A673 (cell line): ENCODE measurements at regions not wholly inside any gene's neighbourhood (a gene's known extent, or its start where the extent isn't known, plus 50 kb on each side); places are given as distances from the start of the nearest gene placed in this dataset.

Experiments used
- BruUV-seq: library from RNA; stranded (reverse); fragments of 400-500 nt; replicated peaks from 2 replicates; lab custom pipeline; 2021; lab: Mats Ljungman, UMichigan
- CTCF ChIA-PET: fragments of 300-600 bp; sonication (Branson Sonifier 250); formaldehyde crosslinking; loops from one replicate; lab custom pipeline; 2022; ENCODE audit warnings: antibody characterized with exemption; lab: Charles Lee
- POLR2A ChIA-PET: fragments of 300-600 bp; sonication (Branson Sonifier 250); formaldehyde crosslinking; loops from one replicate; lab custom pipeline; 2022; ENCODE audit warnings: antibody characterized with exemption; ENCODE audit not compliant: low non-redundant PET; lab: Charles Lee
- DNase-seq: peaks from one replicate; pipeline ENCODE4 v3.0.0-alpha.2; 2015; ENCODE audit warnings: low spot score
- H3K27ac ChIP-seq: fragments of 200-600 bp; sonication (generic); 2 replicates; pipeline ENCODE4 v1.5.1; 2016; ENCODE audit warnings: mixed run types, low read depth, mild to moderate bottlenecking, mixed read lengths, antibody characterized with exemption, low read length; ENCODE audit not compliant: poor library complexity, severe bottlenecking
- H3K27me3 ChIP-seq: fragments of 200-600 bp; sonication (generic); replicated peaks from 2 replicates; pipeline ENCODE4 v1.6.1; 2017; ENCODE audit warnings: mixed run types, low read depth, mild to moderate bottlenecking, mixed read lengths, antibody characterized with exemption, low read length; ENCODE audit not compliant: insufficient read depth, poor library complexity
- H3K36me3 ChIP-seq: fragments of 200-600 bp; sonication (generic); 2 replicates; pipeline ENCODE4 v1.6.1; 2016; ENCODE audit warnings: mixed run types, mild to moderate bottlenecking, mixed read lengths, antibody characterized with exemption, low read length; ENCODE audit not compliant: insufficient read depth, poor library complexity, severe bottlenecking
- H3K4me1 ChIP-seq: fragments of 200-600 bp; sonication (generic); 2 replicates; pipeline ENCODE4 v1.6.1; 2017; ENCODE audit warnings: mixed run types, mild to moderate bottlenecking, mixed read lengths, antibody characterized with exemption, low read length; ENCODE audit not compliant: insufficient read depth, poor library complexity, severe bottlenecking
- H3K4me3 ChIP-seq: fragments of 200-600 bp; sonication (generic); 2 replicates; pipeline ENCODE4 v1.5.1; 2016; ENCODE audit warnings: low read depth, mixed run types, mild to moderate bottlenecking, mixed read lengths, low read length; ENCODE audit not compliant: poor library complexity, severe bottlenecking
- H3K9me3 ChIP-seq: fragments of 200-600 bp; sonication (generic); 2 replicates; pipeline ENCODE4 v1.6.1; 2016; ENCODE audit warnings: mixed run types, low read depth, mild to moderate bottlenecking, mixed read lengths, antibody characterized with exemption, low read length; ENCODE audit not compliant: poor library complexity, severe bottlenecking
- CTCF ChIP-seq: fragments of 300-800, 200-600 bp; sonication (generic); conservative IDR thresholded peaks from 2 replicates; pipeline ENCODE4 v1.5.1; 2017; ENCODE audit warnings: low read depth, mild to moderate bottlenecking, antibody characterized with exemption, low read length, moderate library complexity, mixed read lengths
- EZH2 ChIP-seq: fragments of 200-600 bp; sonication (generic); IDR thresholded peaks from 2 replicates; pipeline ENCODE4 v1.6.1; 2017; ENCODE audit warnings: borderline replicate concordance, low read depth, mild to moderate bottlenecking, mixed read lengths, antibody characterized with exemption, low read length; ENCODE audit not compliant: poor library complexity, severe bottlenecking
- intact Hi-C: fragments of 100-400 bp; cut with micrococcal nuclease; formaldehyde crosslinking; loops from one replicate; pipeline ENCODE4 v1.10.0; 2022; ENCODE audit not compliant: unreplicated experiment

DNA sequence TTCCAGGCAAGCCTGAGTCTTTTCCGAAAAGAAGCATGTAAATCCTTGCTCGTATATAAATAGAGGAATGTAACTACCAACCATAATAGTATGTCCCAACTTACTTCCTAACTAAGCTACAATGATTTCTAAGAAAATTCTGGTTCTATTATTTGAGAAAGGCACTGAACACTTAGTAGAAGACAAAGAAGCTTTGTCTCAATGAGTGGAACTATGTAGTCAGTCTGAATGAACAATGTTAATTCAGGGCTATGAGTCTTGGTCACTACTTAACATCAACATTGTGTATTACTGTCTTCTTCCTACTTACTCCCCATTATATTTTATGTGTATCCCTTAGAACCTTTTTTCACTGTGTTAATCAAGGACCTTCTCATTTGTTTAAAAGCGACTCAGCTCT, 206.0 kb downstream of the CYB561 start:
- Histone ChIP-seq H3K27ac (no peak overlapping the region), H3K4me3 (no peak overlapping the region), H3K36me3 (no peaks in the 10 kb centered on the region), H3K9me3 (no peaks in the 10 kb centered on the region), H3K27me3 (no peaks in the 10 kb centered on the region), H3K4me1 (no peaks in the 10 kb centered on the region)
- BruUV-seq, result no TSS peak
- DNase-seq, result no peak
- intact Hi-C loops, result no loop called here
- CTCF ChIA-PET, result no interaction called here
- TF ChIP-seq CTCF, result no peak
- TF ChIP-seq EZH2, result no peak
- POLR2A ChIA-PET, result no interaction called here

DNA sequence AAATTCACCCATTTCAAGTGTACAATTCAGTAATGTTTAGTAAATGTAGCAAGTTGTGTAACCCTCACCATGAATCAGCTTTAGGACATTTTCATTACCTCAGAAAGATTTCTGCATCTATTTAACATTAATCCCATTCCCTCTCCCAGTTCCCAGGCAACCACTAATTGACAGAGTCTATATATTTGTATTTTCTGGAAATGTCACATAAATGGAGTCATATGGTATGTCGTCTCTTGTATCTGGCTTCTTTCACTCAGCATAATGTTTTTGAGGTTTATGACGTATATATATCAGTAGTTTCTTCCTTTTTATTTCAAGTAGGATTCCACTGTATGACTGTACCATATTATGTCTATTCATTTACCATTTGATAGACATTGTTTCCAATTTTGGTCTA, 199.8 kb downstream of the CYB561 start:
- Histone ChIP-seq H3K9me3 (no peaks in the 10 kb centered on the region), H3K27ac (no peak overlapping the region), H3K4me1 (peaks cover 5% of the 10 kb centered on the region), H3K4me3 (no peak overlapping the region), H3K27me3 (no peaks in the 10 kb centered on the region), H3K36me3 (no peaks in the 10 kb centered on the region)
- BruUV-seq, result no TSS peak
- peak; percentile 33 for DNase-seq
- ChIA-PET POLR2A (no interaction called here), CTCF (no interaction called here)
- no peak for TF ChIP-seq CTCF
- intact Hi-C loops, result no loop called here

DNA sequence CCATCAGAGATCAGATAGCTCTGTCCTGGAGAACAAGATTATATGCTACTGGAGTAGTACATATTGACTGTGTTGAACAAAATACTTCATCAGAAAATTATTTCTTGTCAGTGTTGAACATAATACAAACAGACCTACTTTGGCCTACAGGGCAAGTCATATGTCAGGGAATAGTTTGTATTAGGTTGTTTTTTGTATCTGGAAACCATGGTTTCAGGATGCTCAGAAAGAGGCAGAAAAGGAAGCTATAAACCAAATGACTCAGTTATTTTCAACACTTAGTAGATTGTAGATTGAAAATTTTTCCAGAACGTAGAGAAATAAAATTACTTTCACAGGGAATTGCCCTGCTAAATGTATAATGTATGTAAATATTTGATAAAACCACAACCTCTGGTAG, 198.4 kb downstream of the CYB561 start:
- Histone ChIP-seq H3K27me3 (no peaks in the 10 kb centered on the region), H3K36me3 (no peaks in the 10 kb centered on the region), H3K9me3 (no peaks in the 10 kb centered on the region), H3K4me1 (peaks cover 5% of the 10 kb centered on the region), H3K4me3 (no peak overlapping the region), H3K27ac (no peak overlapping the region)
- TF ChIP-seq EZH2, result no peak
- no peak for TF ChIP-seq CTCF
- POLR2A ChIA-PET, result interaction anchor here (0.6 kb wide), 1 partner anchor 388 kb away, joined by 6 read pairs; no protein-coding TSS in a partner anchor
- DNase-seq, result no peak
- no TSS peak for BruUV-seq
- intact Hi-C loops, result no loop called here
- CTCF ChIA-PET, result no interaction called here
